GM19239 (cell line): ENCODE measurements at regions not wholly inside any gene's neighbourhood (a gene's known extent, or its start where the extent isn't known, plus 50 kb on each side); places are given as distances from the start of the nearest gene placed in this dataset.
"Not testable (repeated sequence)": the region's sequence is repeated elsewhere in the genome, so short reads cannot be mapped to it uniquely, and the experiment has no call there.

Experiments used
- DNase-seq: peaks from one replicate; pipeline ENCODE4 v3.0.0; 2011; ENCODE audit warnings: low spot score; ENCODE audit not compliant: insufficient read length
- FAIRE-seq: peaks from 2 replicates; lab custom pipeline; 2011; peaks lifted over from hg19 to GRCh38; lab: Jason Lieb, UNC

DNA sequence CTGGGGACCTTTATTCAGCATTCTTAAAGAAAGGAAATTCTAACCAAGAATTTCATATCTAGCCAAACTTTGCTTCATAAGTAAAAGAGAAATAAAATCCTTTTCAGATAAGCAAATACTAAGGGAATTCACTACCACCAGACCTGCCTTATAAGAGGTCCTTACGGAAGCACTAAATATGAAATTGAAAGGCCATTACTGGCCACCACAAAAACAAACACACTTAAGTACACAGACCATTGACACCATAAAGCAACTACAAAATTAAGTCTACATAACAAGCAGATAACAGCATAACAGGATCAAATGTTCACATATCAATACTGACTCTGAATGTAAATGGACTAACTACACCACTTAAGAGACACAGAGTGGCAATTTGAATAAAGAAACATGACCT, 361.4 kb upstream of the POU5F2 start:
- DNase-seq (no peak), FAIRE-seq (no peak)

DNA sequence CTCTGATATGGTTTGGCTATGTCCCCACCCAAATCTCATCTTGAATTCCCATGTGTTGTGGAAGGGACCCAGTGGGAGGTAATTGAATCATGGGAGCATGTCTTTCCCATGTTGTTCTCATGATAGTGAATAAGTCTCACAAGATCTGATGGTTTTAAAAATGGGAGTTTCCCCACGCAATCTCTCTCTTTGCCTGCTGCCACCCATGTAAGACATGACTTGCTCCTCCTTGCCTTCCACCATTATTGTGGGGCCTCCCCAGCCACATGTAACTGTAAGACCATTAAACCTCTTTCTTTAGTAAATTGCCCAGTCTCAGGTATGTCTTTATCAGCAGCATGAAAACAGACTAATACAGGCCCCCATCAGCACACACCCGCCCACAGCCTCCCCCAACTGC, 356.0 kb upstream of the POU5F2 start:
- FAIRE-seq, DNase-seq: not testable (repeated sequence)

DNA sequence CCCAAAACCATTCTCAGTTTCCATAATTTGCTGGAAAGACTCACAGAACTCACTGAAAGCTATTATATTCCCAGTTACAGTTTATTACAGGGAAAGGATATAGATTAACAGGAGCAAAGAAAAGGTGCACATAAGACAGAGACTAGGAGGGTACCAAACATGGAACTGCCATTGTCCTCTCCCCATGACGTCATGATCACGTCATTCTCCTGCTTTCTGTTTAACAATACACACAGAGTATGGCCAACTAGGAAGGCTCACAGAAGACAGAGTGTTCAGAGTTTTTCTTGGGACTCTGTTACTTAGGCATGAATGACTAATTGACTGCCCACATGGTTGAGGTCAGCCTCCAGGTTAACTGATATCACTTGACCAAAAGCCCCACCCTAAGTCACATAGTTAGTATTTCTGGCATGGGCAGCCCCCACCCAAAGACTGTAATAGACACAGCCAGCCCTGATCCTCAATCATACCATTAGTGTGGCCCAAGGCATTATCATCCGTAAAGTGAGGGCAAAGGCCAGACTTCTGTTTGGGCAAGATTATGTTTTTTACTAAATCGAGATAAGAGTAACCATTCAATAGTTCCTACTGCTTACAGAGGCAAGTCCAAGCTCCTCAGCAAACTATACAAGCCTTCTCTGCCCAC, 353.5 kb upstream of the POU5F2 start:
- DNase-seq = no peak
- no peak for FAIRE-seq

DNA sequence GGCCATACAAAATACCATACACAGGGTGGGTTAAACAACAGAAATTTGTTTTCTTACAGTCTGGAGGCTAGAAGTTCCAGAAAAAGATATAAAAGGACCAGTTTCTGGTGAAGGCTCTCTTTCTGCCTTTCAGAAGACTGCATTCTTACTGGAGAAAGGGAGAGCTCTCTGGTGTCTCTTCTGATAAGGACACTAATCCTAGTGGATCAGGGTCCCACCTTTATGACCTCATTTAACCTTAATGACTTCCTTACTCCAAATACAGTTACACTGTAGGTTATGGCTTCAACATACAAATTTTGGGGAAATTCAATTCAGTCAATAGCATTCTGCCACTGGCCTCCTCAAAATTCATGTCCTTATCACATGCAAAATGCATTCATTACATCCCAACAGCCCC, 351.9 kb upstream of the POU5F2 start:
- FAIRE-seq = no peak
- no peak for DNase-seq

DNA sequence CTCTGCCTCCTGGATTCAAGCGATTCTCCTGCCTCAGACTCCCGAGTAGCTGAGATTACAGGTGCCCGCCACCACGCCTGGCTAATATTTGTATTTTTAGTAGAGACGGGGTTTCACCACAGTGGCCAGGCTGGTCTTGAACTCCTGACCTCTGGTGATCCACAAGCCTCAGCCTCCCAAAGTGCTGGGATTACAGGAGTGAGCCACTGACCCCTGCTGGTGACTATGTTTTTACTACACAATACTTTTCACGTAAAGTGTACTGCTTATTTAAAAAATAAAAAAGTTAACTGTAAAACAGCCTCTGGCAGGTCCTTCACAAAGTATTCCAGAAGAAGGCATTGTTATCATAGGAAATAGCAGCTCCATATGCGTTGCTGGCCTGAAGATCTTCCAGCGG, 345.2 kb upstream of the POU5F2 start:
- not testable (repeated sequence) for DNase-seq
- peak; percentile 23 for FAIRE-seq

DNA sequence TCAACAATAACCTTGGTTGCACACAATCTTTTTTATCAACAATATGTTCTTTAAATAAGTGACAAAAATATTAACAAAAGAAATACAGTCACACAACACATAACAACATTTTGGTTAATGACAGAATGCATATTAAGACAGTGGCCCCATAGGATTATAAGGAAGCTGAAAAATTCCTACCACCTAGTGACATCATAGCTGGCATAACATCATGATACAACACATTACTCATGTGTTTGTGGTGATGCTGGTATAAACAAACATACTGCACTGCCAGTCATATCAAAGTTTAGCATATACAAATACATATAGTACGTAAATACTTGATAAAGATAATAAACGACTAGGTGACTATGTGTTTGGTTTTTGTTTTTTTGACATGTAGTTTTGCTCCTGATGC, 344.8 kb upstream of the POU5F2 start:
- FAIRE-seq = no peak

DNA sequence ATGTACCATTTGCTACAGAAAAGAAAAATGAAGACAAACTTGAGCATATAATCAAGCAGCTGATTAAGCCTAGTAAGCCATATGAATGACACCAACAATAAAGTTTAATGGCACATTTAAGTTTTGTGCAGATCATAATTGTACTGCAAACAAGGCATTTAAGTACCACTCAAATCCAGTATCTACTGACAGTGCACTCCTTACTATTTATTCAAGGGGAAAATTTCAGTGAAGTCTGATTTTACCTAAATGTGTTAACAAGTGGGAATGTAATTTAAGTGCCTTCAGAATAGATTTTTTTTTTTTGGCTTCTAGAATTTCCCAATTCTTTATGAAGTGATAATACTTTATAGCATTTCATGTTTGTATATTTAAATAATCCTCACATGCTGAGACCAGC, 341.0 kb upstream of the POU5F2 start:
- no peak for DNase-seq
- no peak for FAIRE-seq

More for the DNA sequence above, 344.8 kb upstream of the POU5F2 start:
- DNase-seq = no peak

DNA sequence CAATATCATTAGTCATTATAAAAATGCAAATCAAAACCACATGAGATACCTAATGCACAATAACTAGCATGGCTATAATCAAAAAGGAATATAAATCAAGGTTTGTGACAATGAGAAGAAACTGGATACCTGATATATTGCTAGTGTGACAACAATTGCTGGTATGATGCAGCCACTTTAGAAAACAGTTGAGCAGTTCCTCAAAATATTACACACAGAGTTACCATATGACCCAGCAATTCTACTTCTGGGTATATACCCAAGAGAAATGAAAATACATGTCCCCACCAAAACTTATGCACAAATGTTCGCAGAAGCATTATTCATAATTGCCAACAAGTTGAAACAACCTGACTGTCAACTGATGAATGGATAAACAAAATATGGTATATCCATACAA, 339.7 kb upstream of the POU5F2 start:
- DNase-seq (no peak), FAIRE-seq (no peak)

DNA sequence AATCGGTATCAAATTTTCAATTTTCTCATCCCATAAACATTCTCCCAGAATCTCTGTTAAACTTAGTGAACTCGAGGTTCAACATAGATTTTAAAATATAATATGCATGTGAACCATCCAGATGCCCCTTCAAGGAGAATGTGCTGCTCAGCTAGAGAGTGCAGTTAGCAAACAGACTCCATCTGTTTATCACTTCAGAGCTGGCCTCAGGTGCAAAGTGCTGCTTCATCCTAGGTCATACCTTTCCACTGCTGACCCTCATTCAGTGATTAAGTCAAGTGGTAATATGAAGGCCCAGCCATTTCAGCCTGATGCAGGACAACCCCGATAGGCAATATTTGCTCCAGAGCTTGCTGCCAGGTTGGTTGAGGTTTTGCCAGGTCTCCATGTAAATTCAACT, 339.0 kb upstream of the POU5F2 start:
- FAIRE-seq (no peak), DNase-seq (no peak)

DNA sequence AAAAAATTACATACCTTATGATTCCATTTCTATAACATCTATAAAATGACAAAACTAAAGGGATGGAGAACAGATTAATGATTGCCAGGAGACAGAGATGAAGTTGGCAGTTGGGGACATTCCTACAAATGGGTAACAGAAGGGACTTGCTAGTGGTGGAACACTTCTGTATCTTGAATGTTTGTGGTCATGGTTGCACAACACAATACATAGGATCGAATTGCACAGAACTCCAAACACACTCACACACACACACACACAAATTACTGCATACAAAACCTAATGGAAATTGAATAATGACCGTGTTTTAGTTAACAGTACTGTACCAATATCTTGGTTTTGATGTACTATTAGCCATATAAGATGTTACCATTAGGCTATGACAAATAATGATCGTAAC, 330.7 kb upstream of the POU5F2 start:
- no peak for FAIRE-seq

DNA sequence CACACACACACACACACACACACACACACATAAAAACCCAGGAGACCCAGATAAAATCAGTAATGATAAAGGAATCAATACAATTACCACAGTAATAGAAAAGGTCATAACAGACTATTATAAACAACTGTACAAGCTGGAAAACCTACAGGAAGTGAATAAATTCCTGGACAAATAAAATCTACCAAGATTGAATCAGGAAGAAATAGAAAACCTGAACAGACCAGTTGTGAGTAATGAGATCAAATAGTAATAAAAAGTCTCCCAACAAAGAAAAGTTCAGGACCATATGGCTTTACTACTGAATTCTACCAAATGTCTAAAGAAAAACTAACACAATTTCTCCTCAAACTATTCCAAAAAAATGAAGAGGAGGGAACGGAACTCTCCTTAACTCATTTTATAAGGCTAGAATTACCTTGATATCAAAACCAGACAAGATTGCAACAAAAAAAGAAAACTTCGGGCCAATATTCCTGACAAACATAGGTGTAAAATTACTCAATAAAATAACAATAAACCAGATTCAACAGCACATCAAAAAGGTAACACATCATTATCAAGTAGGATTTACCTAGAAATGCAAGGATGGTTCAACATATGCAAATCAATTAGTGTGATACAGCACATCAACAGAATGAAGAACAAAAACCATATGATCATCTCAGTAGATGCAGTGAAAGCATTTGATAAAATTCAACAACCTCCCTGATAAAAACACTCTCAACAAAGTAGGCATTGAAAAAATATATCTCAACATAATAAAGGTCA, 325.2 kb upstream of the POU5F2 start:
- DNase-seq = no peak
- no peak for FAIRE-seq

More for the DNA sequence above, 330.7 kb upstream of the POU5F2 start:
- DNase-seq = no peak

DNA sequence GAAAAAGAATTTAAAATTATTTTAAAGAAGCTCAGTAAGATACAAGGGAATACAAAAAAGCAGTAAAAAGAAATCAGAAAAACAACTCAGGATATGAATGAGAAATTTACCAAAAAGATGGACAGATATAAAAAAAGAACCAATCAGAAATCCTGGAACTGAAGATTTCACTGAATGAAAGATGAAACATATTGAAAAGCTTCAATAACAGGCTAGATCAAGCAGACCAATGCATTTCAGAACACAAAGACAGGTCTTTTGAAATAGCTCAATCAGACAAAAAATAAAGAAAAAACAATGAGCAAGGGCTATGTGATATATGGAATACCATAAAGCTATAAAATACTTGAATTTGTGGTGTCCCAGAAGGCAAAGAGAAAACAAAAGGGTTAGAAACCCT, 322.6 kb upstream of the POU5F2 start:
- no peak for DNase-seq
- FAIRE-seq = no peak

DNA sequence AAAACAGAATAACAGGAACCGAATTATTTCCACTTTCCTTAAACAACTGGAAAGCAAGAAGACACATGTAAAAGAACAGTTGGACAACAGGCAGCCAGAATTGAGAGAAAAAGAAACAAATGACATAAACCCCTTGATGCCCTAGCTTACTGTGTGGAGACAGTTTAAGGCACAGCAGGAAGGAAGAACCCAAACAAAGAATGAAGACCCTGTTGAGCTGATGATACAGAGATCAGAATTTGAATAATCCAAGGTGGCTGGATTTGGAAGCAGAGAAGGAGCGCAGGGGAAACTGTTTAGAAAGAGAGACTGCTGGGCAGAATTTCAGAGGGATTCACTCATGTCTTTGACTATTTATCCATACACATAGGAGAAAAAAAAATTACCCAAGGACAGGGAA, 316.3 kb upstream of the POU5F2 start:
- DNase-seq (no peak), FAIRE-seq (no peak)

DNA sequence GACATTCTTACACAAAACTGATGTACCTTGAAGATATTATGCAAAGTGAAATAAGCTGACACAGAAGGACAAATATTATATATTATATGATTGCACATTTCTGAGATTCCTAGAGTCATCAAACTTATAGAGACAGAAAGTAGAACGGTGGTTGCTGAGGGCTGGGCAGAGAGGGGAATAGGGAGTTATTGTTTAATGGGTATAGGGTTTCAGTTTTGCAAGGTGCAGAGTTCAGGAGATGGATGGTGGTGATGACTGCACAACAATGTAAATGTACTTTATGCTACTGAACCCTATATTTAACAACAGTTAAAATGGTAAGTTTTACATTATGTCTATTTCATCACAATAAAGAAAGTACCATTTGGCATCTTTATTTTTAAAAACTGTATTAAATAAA, 315.8 kb upstream of the POU5F2 start:
- FAIRE-seq (peak; percentile 82), DNase-seq (no peak)

DNA sequence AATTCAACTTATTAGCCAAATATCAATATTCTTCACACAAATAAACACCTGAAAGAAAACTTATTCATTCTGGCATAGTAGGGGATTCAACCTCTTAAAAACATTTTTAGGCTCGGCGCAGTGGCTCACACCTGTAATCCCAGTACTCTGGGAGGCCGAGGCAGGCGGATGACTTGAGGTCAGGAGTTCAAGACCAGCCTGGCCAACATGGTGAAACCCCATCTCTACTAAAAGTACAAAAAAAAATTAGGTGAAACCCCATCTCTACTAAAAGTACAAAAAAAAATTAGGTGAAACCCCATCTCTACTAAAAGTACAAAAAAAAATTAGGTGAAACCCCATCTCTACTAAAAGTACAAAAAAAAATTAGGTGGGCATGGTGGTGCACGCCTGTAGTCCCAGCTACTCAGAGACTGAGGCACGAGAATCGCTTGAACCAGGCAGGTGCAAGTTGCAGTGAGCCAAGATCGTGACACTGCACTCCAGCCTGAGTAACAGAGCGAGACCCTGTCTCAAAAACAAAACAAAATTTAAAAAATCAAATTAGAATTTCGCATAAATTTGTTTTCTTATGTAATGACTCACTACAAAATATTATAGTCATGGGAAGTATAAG, 308.0 kb upstream of the POU5F2 start:
- DNase-seq, FAIRE-seq: not testable (repeated sequence)

DNA sequence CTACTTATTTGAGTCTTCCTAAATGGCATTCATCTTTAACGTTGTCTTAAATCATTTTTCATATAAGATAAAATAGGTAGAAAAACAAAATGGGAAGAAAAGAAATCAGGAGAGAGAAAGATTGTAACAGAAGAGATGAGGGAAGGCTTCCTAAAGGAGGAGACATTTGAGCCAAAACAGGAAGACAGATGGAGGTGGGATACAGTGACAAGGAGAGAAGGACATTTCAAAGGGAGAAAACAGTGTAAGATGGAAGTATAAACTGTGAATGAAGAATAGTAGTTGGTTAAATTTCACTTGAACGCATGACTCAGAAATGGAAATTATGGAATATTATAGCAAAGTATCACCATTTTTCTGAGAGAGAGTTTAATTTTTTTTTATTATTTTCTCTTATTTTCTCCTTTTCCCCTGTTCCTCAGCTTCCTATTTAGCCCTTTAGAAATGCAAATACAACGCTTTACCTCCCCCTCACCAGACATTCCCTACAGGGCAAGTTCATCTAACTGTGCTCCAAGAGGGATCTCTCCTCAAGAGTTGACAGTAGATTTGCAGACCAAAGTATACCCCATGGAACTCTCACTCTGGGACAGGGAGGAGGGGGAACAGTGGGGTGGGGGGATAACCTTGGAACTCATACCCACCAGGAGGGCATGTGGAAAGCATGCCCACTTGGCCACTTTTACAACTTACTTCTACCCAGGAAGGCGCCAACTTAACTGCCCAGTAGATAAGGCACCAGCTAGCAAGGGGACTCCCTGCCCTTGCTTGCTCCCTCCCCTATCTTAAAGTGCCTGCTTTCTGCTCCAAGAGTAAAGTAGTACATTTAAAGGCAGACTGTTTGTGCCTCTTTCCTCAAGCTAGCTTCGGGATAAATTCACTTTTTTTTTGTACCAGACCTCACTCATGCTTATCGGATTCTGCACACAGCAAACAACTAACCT, 304.7 kb upstream of the POU5F2 start:
- no peak for FAIRE-seq
- no peak for DNase-seq

DNA sequence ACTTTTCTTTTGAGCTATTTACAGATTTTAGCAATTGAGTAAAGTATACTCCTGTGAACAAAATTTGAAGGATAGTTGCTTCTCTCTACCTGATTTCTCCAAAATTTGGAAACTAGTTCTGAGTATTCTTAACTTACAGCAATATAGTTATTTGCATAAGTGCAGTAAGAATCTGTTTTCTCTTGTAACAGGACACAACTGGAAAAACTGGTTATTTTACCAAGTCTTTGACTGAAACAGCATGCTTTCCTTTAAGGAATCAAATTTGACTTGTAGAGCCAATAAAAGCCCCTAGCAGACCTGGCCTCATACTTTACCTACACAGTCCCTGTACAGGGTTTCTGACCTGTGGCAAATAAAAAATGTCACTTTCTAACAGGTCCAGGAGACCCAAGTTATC, 301.9 kb upstream of the POU5F2 start:
- DNase-seq (no peak), FAIRE-seq (no peak)

DNA sequence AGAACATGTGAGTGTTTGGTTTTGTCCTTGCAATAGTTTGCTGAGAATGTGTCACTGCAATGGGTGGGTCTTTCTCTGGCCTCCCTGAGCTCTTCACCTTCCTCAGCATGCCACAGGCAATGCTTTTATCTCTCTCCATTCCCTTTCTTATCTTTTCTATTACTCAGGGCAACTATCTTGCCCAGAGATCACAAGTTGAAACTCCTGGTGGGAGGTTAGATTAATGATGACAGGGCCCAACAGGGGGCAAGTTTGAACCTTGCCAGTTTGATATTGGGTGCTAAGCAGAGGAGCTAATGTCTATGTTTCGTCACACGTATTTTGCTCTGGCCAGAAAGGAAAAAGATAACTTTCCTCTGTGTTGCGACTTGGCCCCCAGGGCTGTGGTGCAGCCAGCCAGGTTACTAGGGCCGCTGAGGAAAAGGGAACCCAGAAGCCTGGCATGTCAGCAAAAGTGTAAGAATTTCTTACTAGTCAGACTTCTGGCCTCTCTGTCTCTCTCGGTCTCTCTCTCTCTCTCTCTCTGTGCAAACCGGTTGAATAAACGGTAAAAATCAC, 299.3 kb upstream of the POU5F2 start:
- no peak for FAIRE-seq
- DNase-seq = no peak

DNA sequence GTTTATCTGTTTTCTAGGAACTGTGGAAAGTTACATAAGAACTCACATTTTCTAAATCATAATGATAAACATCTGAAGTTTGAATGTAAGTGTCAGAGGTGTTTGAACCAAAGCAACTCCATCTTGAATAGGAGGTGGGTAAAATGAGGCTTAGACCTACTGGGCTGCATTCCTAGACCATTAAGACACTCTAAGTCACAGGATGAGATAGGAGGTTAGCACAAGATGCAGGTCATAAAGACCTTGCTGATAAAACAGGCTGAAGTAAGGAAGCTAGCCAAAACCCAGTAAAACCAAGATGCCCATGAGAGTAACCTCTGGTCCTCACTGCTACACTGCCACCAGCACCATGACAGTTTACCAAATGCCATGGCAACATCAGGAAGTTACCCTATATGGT, 297.7 kb upstream of the POU5F2 start:
- FAIRE-seq = no peak
- no peak for DNase-seq

DNA sequence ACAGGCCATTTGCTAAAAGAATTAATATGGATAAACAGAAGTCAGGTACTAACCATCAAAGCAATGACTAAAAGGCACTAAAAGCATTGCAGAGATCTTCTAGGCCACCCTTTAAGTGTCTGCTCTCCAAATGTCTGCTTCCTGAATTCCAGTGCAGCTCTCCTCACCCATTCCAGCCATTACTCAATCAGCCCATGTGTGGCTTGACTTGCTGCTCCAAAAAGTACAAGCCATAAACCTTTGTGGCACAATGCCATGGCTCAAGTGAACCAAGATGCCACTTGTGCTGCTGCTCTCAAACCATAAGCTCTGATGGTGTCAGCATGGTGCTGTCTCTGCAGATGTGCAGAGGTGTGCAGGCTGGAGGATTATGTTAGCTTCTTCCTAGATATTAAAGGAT, 290.2 kb upstream of the POU5F2 start:
- DNase-seq (no peak), FAIRE-seq (no peak)
